GM21825 (cell line): ENCODE measurements at regions not wholly inside any gene's neighbourhood (a gene's known extent, or its start where the extent isn't known, plus 50 kb on each side); places are given as distances from the start of the nearest gene placed in this dataset.
"Not testable (repeated sequence)": the region's sequence is repeated elsewhere in the genome, so short reads cannot be mapped to it uniquely, and the experiment has no call there.

Source experiments
- ATAC-seq: cut with Tn5 transposase; IDR thresholded peaks from one replicate; pipeline ENCODE4 v1.9.1; 2021; ENCODE audit warnings: mild to moderate bottlenecking, moderate library complexity; ENCODE audit not compliant: unreplicated experiment

- ATAC-seq, result no peak
Observed at GRCh38 chr3:158882445-158882844, 80.6 kb downstream of the MFSD1 start.

GRCh38 chr3:158896729-158897128 is 94.9 kb downstream of the MFSD1 start:
- ATAC-seq, result no peak

- ATAC-seq, result no peak
Observed at GRCh38 chr3:158906749-158907148, 104.9 kb downstream of the MFSD1 start.

GRCh38 chr3:158908187-158908734 is 106.4 kb downstream of the MFSD1 start:
- no peak for ATAC-seq

- ATAC-seq, result no peak
Observed at GRCh38 chr3:158909870-158910269, 108.0 kb downstream of the MFSD1 start.

- no peak for ATAC-seq
Observed at GRCh38 chr3:158911586-158911985, 109.7 kb downstream of the MFSD1 start.

- ATAC-seq, result no peak
Observed at GRCh38 chr3:158912188-158912587, 110.3 kb downstream of the MFSD1 start.

GRCh38 chr3:158912621-158913020 is 110.8 kb downstream of the MFSD1 start:
- no peak for ATAC-seq

- no peak for ATAC-seq
Observed at GRCh38 chr3:158916111-158916510, 114.3 kb downstream of the MFSD1 start.

GRCh38 chr3:158918008-158918407 is 116.2 kb downstream of the MFSD1 start:
- ATAC-seq, result peak; percentile 75

- no peak for ATAC-seq
Observed at GRCh38 chr3:158918451-158918850, 116.6 kb downstream of the MFSD1 start.

GRCh38 chr3:158920371-158920770 is 118.5 kb downstream of the MFSD1 start:
- no peak for ATAC-seq

- no peak for ATAC-seq
Observed at GRCh38 chr3:158925021-158925420, 123.2 kb downstream of the MFSD1 start.

GRCh38 chr3:158925828-158926494 is 124.1 kb downstream of the MFSD1 start:
- ATAC-seq, result no peak

- no peak for ATAC-seq
Observed at GRCh38 chr3:158935846-158936245, 134.0 kb downstream of the MFSD1 start.

GRCh38 chr3:158936530-158937113 is 134.8 kb downstream of the MFSD1 start:
- ATAC-seq, result no peak

GRCh38 chr3:158950178-158950901 is 148.5 kb downstream of the MFSD1 start:
- no peak for ATAC-seq

- no peak for ATAC-seq
Observed at GRCh38 chr3:158953131-158953530, 151.3 kb downstream of the MFSD1 start.

GRCh38 chr3:158954420-158954819 is 152.6 kb downstream of the MFSD1 start:
- ATAC-seq, result no peak

GRCh38 chr3:158957777-158958176 is 155.9 kb downstream of the MFSD1 start:
- not testable (repeated sequence) for ATAC-seq

GRCh38 chr3:158958873-158959272 is 157.0 kb downstream of the MFSD1 start:
- ATAC-seq, result no peak

GRCh38 chr3:158961471-158961870 is 159.6 kb downstream of the MFSD1 start:
- ATAC-seq, result no peak
